HepG2 (cell line): ENCODE measurements at regions not wholly inside any gene's neighbourhood (a gene's known extent, or its start where the extent isn't known, plus 50 kb on each side); places are given as distances from the start of the nearest gene placed in this dataset.

Source experiments
- ATAC-seq: fragments of 200-7000 bp; cut with Tn5 transposase; 3 replicates; pipeline ENCODE4 v1.9.1; 2020; ENCODE audit warnings: mild to moderate bottlenecking, moderate library complexity
- BruUV-seq: library from RNA; stranded (reverse); fragments of 400-500 nt; replicated peaks from 2 replicates; lab custom pipeline; 2021; lab: Mats Ljungman, UMichigan
- CTCF ChIA-PET: fragments of 300-600 bp; formaldehyde crosslinking; extraction: SDS; loops from one replicate; lab custom pipeline; 2021; ENCODE audit warnings: low total read pairs, inconsistent platforms, low intra/inter-chr PET ratio; lab: Yijun Ruan, JAX
- POLR2A ChIA-PET: fragments of 350-600 bp; sonication (Branson Sonifier 250); formaldehyde crosslinking; loops from one replicate; lab custom pipeline; 2020; ENCODE audit warnings: antibody characterized with exemption, inconsistent platforms; lab: Yijun Ruan, JAX
- DNase-seq: peaks from one replicate; pipeline ENCODE4 v3.0.0-alpha.2; 2015; ENCODE audit warnings: low spot score
- FAIRE-seq: peaks from 3 replicates; lab custom pipeline; 2011; peaks lifted over from hg19 to GRCh38; lab: Jason Lieb, UNC
- H2AFZ ChIP-seq: one replicate; pipeline ENCODE4 v1.6.1; 2011; ENCODE audit warnings: low read length, inconsistent platforms
- H3K27ac ChIP-seq: fragments of 300-600 bp; 3 replicates; pipeline ENCODE4 v1.8.0; 2011; ENCODE audit warnings: mixed run types, mild to moderate bottlenecking, mixed read lengths, low read length, inconsistent platforms; ENCODE audit not compliant: insufficient read depth; ENCODE audit errors: extremely low read length
- H3K27me3 ChIP-seq, 2 experiments: fragments of 200-600 bp in 1 of 2; 2 replicates in 1 of 2; 3 replicates in 1 of 2; pipeline versions ENCODE4 v1.6.0 to v1.8.0; 2011; ENCODE audit warnings: low read length in 2 of 2, mild to moderate bottlenecking in 2 of 2, moderate library complexity in 2 of 2, inconsistent platforms in 1 of 2; ENCODE audit not compliant: insufficient read depth in 2 of 2, control insufficient read depth in 1 of 2
- H3K36me3 ChIP-seq, 2 experiments: fragments of 200-600 bp in 1 of 2; replicated peaks in 1 of 2; 2 replicates in 1 of 2; 3 replicates in 1 of 2; pipeline versions ENCODE4 v1.5.1 to v1.8.0; 2011; ENCODE audit warnings: low read length in 2 of 2, inconsistent platforms in 1 of 2; ENCODE audit not compliant: insufficient read depth in 2 of 2, control insufficient read depth in 1 of 2
- H3K4me1 ChIP-seq: 2 replicates; pipeline ENCODE4 v1.5.1; 2012; ENCODE audit warnings: low read length, inconsistent platforms; ENCODE audit not compliant: insufficient read depth
- H3K4me2 ChIP-seq: 2 replicates; pipeline ENCODE4 v1.6.0; 2011; ENCODE audit warnings: low read depth, low read length, inconsistent platforms
- H3K4me3 ChIP-seq, 3 experiments: fragments of 200-600 bp in 1 of 3; sonication (generic), shearing (Covaris generic) in 1 of 3; replicated peaks in 1 of 3; 2 replicates each; pipeline ENCODE4 v1.5.1; 2011 to 2016; ENCODE audit warnings: low read length in 3 of 3, inconsistent platforms in 2 of 3, low read depth in 2 of 3, mild to moderate bottlenecking in 2 of 3, control low read depth in 1 of 3, mixed read lengths in 1 of 3; ENCODE audit not compliant: insufficient read depth in 1 of 3
- H3K79me2 ChIP-seq: one replicate; pipeline ENCODE4 v1.6.1; 2011; ENCODE audit warnings: low read length, inconsistent platforms; ENCODE audit not compliant: insufficient read depth
- H3K9ac ChIP-seq: 2 replicates; pipeline ENCODE4 v1.6.0; 2011; ENCODE audit warnings: mild to moderate bottlenecking, low read depth, low read length, inconsistent platforms; ENCODE audit not compliant: insufficient read depth
- H3K9me3 ChIP-seq: 2 replicates; pipeline ENCODE4 v1.5.1; 2012; ENCODE audit warnings: mild to moderate bottlenecking, low read length
- H4K20me1 ChIP-seq: 2 replicates; pipeline ENCODE4 v1.6.0; 2011; ENCODE audit warnings: inconsistent platforms, mild to moderate bottlenecking, low read length, moderate library complexity; ENCODE audit not compliant: insufficient read depth
- FIP1L1 ChIP-seq: fragments of 200-400 bp; formaldehyde crosslinking; IDR thresholded peaks from 2 replicates; pipeline ENCODE4 v1.6.1; 2018; ENCODE audit warnings: low read depth, mild to moderate bottlenecking, low read length, moderate library complexity, borderline replicate concordance; ENCODE audit not compliant: insufficient read depth
- HIC2 ChIP-seq: sonication (generic); formaldehyde crosslinking; IDR thresholded peaks from 2 replicates; pipeline ENCODE4 v1.9.0; 2022; ENCODE audit warnings: low read depth, missing genetic modification reagents
- NR2F6 ChIP-seq, 2 experiments: IDR thresholded peaks; 2 replicates each; pipeline ENCODE4 v1.6.1; 2016; ENCODE audit warnings: antibody characterized with exemption in 1 of 2, mild to moderate bottlenecking in 1 of 2
- SAFB2 ChIP-seq: sonication (generic); formaldehyde crosslinking; IDR thresholded peaks from 2 replicates; pipeline ENCODE4 v1.5.1; 2020; ENCODE audit warnings: missing genetic modification reagents, low read depth, mild to moderate bottlenecking, borderline replicate concordance
- SIN3B ChIP-seq: fragments of 150-350 bp; IDR thresholded peaks from 2 replicates; pipeline ENCODE4 v1.6.1; 2014; ENCODE audit warnings: low read length
- SNAI1 ChIP-seq: sonication (generic); formaldehyde crosslinking; IDR thresholded peaks from 2 replicates; pipeline ENCODE4 v1.5.0; 2020; ENCODE audit warnings: mild to moderate bottlenecking, missing genetic modification reagents, borderline replicate concordance
- ZBTB2 ChIP-seq: sonication (generic); formaldehyde crosslinking; IDR thresholded peaks from 2 replicates; pipeline ENCODE4 v1.8.0; 2022; ENCODE audit warnings: low read depth, missing genetic modification reagents
- ZFP91 ChIP-seq: sonication (generic); formaldehyde crosslinking; IDR thresholded peaks from 2 replicates; pipeline ENCODE4 v1.9.0; 2022; ENCODE audit warnings: missing genetic modification reagents, mild to moderate bottlenecking, borderline replicate concordance
- ZNF235 ChIP-seq: sonication (generic); formaldehyde crosslinking; IDR thresholded peaks from 2 replicates; pipeline ENCODE4 v1.8.1; 2023; ENCODE audit warnings: mild to moderate bottlenecking, missing genetic modification reagents, borderline replicate concordance
- ZNF30 ChIP-seq: sonication (generic); formaldehyde crosslinking; IDR thresholded peaks from 2 replicates; pipeline ENCODE4 v1.5.0; 2020; ENCODE audit warnings: mild to moderate bottlenecking, missing genetic modification reagents
- ZNF362 ChIP-seq: sonication (generic); formaldehyde crosslinking; IDR thresholded peaks from 2 replicates; pipeline ENCODE4 v1.4.0; 2020; ENCODE audit warnings: missing genetic modification reagents, mild to moderate bottlenecking, borderline replicate concordance
- ZNF441 ChIP-seq: sonication (generic); formaldehyde crosslinking; IDR thresholded peaks from 2 replicates; pipeline ENCODE4 v1.7.0; 2021; ENCODE audit warnings: missing genetic modification reagents, borderline replicate concordance
- ZNF746 ChIP-seq: sonication (generic); formaldehyde crosslinking; IDR thresholded peaks from 2 replicates; pipeline ENCODE4 v1.8.0; 2022; ENCODE audit warnings: mild to moderate bottlenecking, missing genetic modification reagents
- WGBS: methylation state at CpG from one replicate; pipeline ENCODE4 v1.1.6; 2017; ENCODE audit warnings: low lambda C conversion rate; 5-methylcytosine and 5-hydroxymethylcytosine counted together
- in situ Hi-C: cut with HindIII; loops from 2 replicates; pipeline ENCODE4 v1.10.0; 2017; ENCODE audit warnings: low pct_unique_long_range_greater_than_20kb; ENCODE audit not compliant: extremely low pct_ligation_motif_present
- intact Hi-C: fragments of 100-400 bp; cut with micrococcal nuclease; formaldehyde crosslinking; loops from one replicate; pipeline ENCODE4 v1.10.0; 2022; ENCODE audit not compliant: unreplicated experiment

DNA sequence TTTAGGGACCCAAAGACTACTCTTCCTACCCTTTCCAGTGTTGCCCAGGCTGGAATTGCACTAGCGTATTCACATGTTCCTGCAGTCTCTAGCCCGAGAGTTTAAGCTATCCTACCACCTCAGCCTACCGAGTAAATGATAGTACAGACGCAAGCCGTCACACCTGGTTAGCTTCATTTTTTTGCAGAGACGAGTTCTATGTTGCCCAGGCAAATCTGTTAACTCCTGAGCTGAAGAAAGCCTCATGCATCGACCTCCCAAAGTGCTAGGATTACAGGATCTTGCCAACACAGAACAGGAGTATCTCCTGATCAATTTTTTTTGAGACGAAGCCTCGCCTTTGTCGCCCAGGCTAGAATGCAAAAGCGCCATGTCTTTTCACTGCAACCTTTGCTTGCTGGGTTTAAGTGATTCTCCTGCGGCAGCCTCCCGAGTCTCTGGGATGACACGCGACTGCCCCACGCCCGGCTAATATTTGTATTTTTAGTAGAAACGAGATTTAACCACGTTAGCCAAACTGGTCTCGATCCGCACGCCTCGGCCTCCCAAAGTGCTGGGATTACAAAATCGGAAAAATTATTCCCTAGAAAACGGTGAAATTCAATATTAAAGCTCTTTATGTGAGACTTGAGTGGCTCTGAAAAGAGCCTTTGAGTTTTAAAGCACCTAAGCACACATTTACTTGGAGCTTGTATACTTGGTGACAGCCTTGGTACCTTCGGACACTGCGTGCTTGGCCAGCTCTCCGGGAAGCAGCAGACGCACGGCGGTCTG lies 128.5 kb downstream of the HFE start (continued):
- TF ChIP-seq ZNF362, result 0 out of 2 replicates have a peak, but pooled peaks have one; percentile 10
- TF ChIP-seq NR2F6 (IDR thresholded peaks at IDR 0.05), result peak; percentile 9; the same call in 1 of the 2 replicates
- no peak for TF ChIP-seq NR2F6 (CRISPR knock-in tag; IDR thresholded peaks at IDR 0.05)
- TF ChIP-seq ZFP91 (CRISPR knock-in tag), result 0 out of 2 replicates have a peak, but pooled peaks have one; percentile 19

DNA sequence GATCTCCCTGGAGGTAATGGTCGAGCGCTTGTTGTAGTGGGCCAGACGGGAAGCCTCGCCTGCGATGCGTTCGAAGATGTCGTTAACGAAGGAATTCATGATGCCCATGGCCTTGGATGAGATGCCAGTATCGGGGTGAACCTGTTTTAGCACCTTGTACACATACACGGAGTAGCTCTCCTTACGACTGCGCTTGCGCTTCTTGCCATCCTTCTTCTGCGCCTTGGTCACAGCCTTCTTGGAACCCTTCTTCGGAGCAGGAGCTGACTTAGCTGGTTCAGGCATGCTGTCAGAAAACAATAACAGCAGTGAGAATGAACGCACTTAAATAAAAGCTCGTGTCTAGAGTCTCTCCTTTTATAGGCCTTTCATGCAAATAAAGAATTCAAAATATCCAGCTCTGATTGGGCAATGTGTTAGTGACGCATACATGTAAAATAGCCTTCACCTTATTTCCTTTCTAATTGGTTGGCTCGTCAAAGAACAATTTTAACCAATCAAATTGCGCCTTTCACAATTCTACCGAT lies 129.2 kb downstream of the HFE start:
- H3K9ac ChIP-seq, result peak overlapping the region; percentile 70
- no peaks in the 10 kb centered on the region for H4K20me1 ChIP-seq
- H3K4me1 ChIP-seq, result peaks cover 30% of the 10 kb centered on the region
- H3K27me3 ChIP-seq, result no peaks in the 10 kb centered on the region; a peak in 1 of 5 replicates
- H3K9me3 ChIP-seq, result no peaks in the 10 kb centered on the region
- TSS peak; percentile 95 for BruUV-seq
- 2% methylated on average over 20 of the region's 22 CpGs for WGBS
- no peak overlapping the region for H2AFZ ChIP-seq
- peak; percentile 86 for FAIRE-seq
- peak; percentile 99 for DNase-seq
- ChIA-PET POLR2A (interaction anchor here (0.7 to 6.1 kb wide), 54 partner anchors 10 to 1678 kb away, joined by 3 to 336 read pairs (median 6); partner anchors contain the start of gene HMGN4), CTCF (interaction anchor here (1.6 kb wide), 1 partner anchor 42 kb away, joined by 6 read pairs; no protein-coding TSS in a partner anchor)
- H3K27ac ChIP-seq, result peak overlapping the region; percentile 89
- peak; percentile 64 for ATAC-seq
- H3K79me2 ChIP-seq, result no peaks in the 10 kb centered on the region
- in situ Hi-C loops, result no loop called here
- no peaks in the 10 kb centered on the region for H3K36me3 ChIP-seq
- peak overlapping the region; percentile 91 for H3K4me2 ChIP-seq
- intact Hi-C loops, result loop anchor here (1.0 to 5.0 kb wide), 7 partner anchors 11 to 159 kb away; a partner anchor contains a TSS
- peak overlapping the region; percentile 60 to 75 (median 72) for H3K4me3 ChIP-seq
- TF ChIP-seq FIP1L1, result peak; percentile 97
- no peak; the same call in 1 of the 2 replicates for TF ChIP-seq SIN3B
- TF ChIP-seq ZNF235, result 0 out of 2 replicates have a peak, but pooled peaks have one; percentile 63
- no peak; the same call in 1 of the 2 replicates for TF ChIP-seq HIC2
- TF ChIP-seq SAFB2, result no peak
- no peak for TF ChIP-seq ZNF30 (CRISPR knock-in tag)
- no peak for TF ChIP-seq ZNF441 (CRISPR knock-in tag)
- no peak for TF ChIP-seq ZBTB2
- no peak for TF ChIP-seq SNAI1 (CRISPR knock-in tag)
- TF ChIP-seq ZNF746 (CRISPR knock-in tag), result no peak
